ENCODE measurements at regions not wholly inside any gene's neighbourhood (a gene's known extent, or its start where the extent isn't known, plus 50 kb on each side); places are given as distances from the start of the nearest gene placed in this dataset.

GRCh38 chr3:177960014-177960413, 576.2 kb upstream of the KCNMB2 start:
- TF ChIP-seq CTCF (IDR thresholded peaks at IDR 0.05) (no peak), POLR2A (IDR thresholded peaks at IDR 0.05) (no peak)

Measured in testis (tissue), 2 donors.